ENCODE measurements at regions not wholly inside any gene's neighbourhood (a gene's known extent, or its start where the extent isn't known, plus 50 kb on each side); places are given as distances from the start of the nearest gene placed in this dataset.

DNA sequence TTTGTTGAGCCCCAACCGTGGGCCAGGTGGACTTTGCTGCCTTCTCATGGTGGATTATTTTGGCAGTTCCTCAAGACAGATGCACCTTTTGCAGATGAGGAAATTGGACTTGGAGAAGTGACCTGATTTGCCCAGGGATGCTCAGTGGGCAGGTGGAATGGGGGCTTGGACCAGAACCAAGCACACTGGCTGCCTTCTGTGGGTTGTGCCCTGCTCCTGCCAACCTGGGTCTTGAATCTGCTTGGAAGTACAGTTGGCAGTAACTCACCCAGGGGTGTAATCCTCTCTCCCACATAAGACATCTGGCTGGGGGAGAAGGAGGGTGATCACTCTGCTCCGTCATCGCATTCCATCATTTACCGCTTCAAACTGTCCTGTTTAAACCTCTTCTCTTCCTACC is 110.5 kb upstream of the GPR26 start (continued):
- TF ChIP-seq RNF2 (IDR thresholded peaks at IDR 0.05; ENCODE audit: borderline replicate concordance, low read depth, low read length, missing control alignments, poor library complexity, severe bottlenecking) (no peak), YY1 (IDR thresholded peaks at IDR 0.05; ENCODE audit: low read depth, low read length) (no peak), CREB1 (IDR thresholded peaks at IDR 0.05) (no peak)

Measured in H1 (cell line).